ENCODE measurements at regions not wholly inside any gene's neighbourhood (a gene's known extent, or its start where the extent isn't known, plus 50 kb on each side); places are given as distances from the start of the nearest gene placed in this dataset.

DNA sequence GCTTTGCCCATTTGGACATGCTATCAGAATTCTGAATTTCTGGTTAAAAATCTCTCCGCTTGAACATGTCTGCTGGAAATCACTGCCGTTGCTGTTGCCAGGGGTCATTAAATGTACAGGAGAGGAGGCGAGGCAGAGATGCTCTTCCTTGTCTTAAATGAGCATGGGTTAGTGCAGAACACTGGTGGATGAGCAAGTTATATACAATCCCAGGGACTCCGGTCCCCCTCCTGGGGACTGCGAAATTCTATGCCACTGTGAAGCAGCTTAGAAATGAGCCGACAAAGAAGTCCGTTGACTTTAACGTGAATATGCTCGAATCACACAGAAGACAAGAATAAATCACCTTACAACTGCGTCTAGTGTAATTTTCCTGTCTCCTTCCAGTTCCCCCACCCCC is 95.1 kb upstream of the KLHL14 start:
- Histone ChIP-seq H3K27me3 (ENCODE audit: insufficient read depth, low read length) (no peaks in the 10 kb centered on the region), H4K20me1 (ENCODE audit: control insufficient read depth, insufficient read depth, insufficient read length) (no peaks in the 10 kb centered on the region), H3K79me2 (ENCODE audit: insufficient read depth, low read length) (no peaks in the 10 kb centered on the region), H3K27ac (ENCODE audit: insufficient read length, low read depth, low read length) (no peak overlapping the region), H2BK5ac (ENCODE audit: insufficient read length, low read length) (no peak overlapping the region), H2BK20ac (ENCODE audit: low read depth, low read length, poor library complexity, severe bottlenecking) (no peak overlapping the region), H3K4ac (ENCODE audit: low read depth, low read length) (no peak overlapping the region), H3K23me2 (ENCODE audit: insufficient read length, low read depth, low read length, poor library complexity, severe bottlenecking) (no peaks in the 10 kb centered on the region), H2BK15ac (ENCODE audit: low read depth, low read length) (no peak overlapping the region), H2BK12ac (ENCODE audit: insufficient read length, low read depth, low read length) (no peak overlapping the region), H3K79me1 (ENCODE audit: insufficient read depth, low read depth, low read length, poor library complexity, severe bottlenecking) (no peaks in the 10 kb centered on the region), H4K91ac (ENCODE audit: insufficient read length, low read depth, low read length) (no peak overlapping the region), H2BK120ac (ENCODE audit: low read depth, low read length, poor library complexity, severe bottlenecking) (no peak overlapping the region), H3K4me1 (ENCODE audit: insufficient read depth, low read length) (no peaks in the 10 kb centered on the region), H3K56ac (ENCODE audit: insufficient read length, low read depth, low read length) (no peak overlapping the region), H3K18ac (ENCODE audit: insufficient read length, low read depth, low read length) (no peak overlapping the region), H3T11ph (ENCODE audit: low read length) (no peak overlapping the region), H3K4me2 (ENCODE audit: insufficient read depth, insufficient read length, low read length) (no peak overlapping the region), H2AK5ac (ENCODE audit: insufficient read length, low read length) (no peak overlapping the region), H4K5ac (ENCODE audit: insufficient read length, low read depth, low read length) (no peak overlapping the region), H2AFZ (ENCODE audit: low read length) (no peak overlapping the region), H3K23ac (ENCODE audit: insufficient read length, low read depth, low read length) (peak overlapping the region; percentile 58), H3K14ac (ENCODE audit: insufficient read depth, low read length) (no peak overlapping the region), H4K8ac (replicated peaks; ENCODE audit: insufficient read length, low read depth, low read length) (no peak overlapping the region), H3K9ac (ENCODE audit: extremely low read depth, insufficient read length, low read length) (no peak overlapping the region), H3K9me3 (ENCODE audit: control insufficient read depth, low read depth, low read length) (no peaks in the 10 kb centered on the region)
- no CpG with 5 or more reads among the region's 10 CpGs for WGBS (ENCODE audit: extremely low coverage, insufficient read length, low lambda C conversion rate)
- TF ChIP-seq, protein P1, sequence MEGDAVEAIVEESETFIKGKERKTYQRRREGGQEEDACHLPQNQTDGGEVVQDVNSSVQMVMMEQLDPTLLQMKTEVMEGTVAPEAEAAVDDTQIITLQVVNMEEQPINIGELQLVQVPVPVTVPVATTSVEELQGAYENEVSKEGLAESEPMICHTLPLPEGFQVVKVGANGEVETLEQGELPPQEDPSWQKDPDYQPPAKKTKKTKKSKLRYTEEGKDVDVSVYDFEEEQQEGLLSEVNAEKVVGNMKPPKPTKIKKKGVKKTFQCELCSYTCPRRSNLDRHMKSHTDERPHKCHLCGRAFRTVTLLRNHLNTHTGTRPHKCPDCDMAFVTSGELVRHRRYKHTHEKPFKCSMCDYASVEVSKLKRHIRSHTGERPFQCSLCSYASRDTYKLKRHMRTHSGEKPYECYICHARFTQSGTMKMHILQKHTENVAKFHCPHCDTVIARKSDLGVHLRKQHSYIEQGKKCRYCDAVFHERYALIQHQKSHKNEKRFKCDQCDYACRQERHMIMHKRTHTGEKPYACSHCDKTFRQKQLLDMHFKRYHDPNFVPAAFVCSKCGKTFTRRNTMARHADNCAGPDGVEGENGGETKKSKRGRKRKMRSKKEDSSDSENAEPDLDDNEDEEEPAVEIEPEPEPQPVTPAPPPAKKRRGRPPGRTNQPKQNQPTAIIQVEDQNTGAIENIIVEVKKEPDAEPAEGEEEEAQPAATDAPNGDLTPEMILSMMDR (conservative IDR thresholded peaks at IDR 0.05): no peak
- H3K4me1 Mint-ChIP-seq: peaks cover 22 to 23% of the 10 kb centered on the region in 2 experiments
- DNase-seq: no peak
- H3K27me3 Mint-ChIP-seq (ENCODE audit: low read depth): no peaks in the 10 kb centered on the region
- no peak overlapping the region for H3K4me3 Mint-ChIP-seq
- H3K9me3 Mint-ChIP-seq: 0 out of 5 replicates have a peak, but pooled peaks cover 0 to 4% of the 10 kb centered on the region in 2 experiments
- no peak overlapping the region for H3K27ac Mint-ChIP-seq
- peaks cover 0 to under 1% (median 0%) of the 10 kb centered on the region in 3 experiments; a peak in 1 of 7 replicates for H3K36me3 Mint-ChIP-seq (ENCODE audit: insufficient read depth in 1 of 3, low read depth in 3 of 3)

Data from H9 (cell line).